Kasumi-1 (cell line): ENCODE measurements at regions not wholly inside any gene's neighbourhood (a gene's known extent, or its start where the extent isn't known, plus 50 kb on each side); places are given as distances from the start of the nearest gene placed in this dataset.
A peak's percentile ranks its signal among the peaks of the same experiment; 100 is the strongest.
"Not testable (repeated sequence)": the region's sequence is repeated elsewhere in the genome, so short reads cannot be mapped to it uniquely, and the experiment has no call there.

Experiments
- DNase-seq, 2 experiments: peaks; one replicate each; lab custom pipeline; 2025; lab: John Stamatoyannopoulos, UW

DNA sequence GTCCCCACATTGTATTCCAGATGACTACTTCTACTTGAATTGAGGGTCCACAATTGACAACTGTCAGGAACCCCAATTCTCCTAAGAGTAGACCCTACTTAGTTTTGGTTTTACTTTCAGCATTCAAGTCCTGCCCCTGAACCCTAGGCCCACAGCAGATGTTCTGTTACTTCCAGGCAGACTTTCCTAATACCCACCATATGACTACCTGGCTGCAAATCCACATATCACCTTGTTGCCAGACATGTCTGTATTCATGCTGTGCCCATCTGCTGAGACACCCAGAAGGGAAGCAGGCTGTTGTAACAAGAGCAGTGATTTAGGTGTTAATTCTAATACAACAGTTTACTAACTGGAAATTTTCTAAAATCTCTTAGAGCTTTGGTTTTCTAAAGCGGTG, 235.1 kb upstream of the CCDC54 start:
- DNase-seq = no peak

DNA sequence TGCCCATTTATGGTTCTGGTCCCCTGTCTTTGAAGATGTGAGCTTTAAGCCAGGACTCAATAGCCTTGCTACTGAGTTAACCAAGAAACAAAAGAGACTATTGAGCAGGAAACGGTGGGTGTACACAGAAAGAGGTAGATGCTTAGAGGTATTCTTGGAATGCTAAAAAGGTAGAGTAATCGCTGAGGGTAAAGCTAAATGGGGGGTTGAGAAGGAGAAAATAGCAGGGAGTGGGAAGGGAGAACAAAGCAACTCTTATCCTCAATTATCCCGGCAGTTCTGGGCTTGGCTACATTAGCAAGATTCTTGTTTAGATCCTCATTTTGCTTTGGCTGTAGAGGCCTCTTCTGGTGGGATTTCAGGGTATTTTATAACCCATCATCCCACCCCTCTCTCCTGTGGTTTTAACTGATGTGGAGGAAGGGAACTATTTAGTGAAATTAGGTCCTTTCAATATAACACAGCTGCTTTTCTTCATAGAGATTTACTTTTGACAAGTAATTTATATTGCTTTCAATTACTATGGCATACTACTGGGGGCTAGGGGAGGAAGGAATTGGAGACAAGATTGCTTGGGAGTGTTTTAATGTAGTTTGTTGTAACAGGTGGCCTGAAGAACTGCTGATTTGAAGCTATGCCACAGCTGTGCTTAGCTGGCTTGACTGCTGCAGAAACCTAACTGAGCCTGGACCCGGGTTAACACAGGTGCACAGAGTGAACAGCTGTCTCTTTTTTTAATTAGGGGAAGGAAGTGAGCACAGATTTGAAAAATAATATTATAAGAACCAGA, 234.3 kb upstream of the CCDC54 start:
- DNase-seq = no peak

- no peak for DNase-seq
Measured at GRCh38 chr3:107150675-107151074, 226.6 kb upstream of the CCDC54 start.

DNA sequence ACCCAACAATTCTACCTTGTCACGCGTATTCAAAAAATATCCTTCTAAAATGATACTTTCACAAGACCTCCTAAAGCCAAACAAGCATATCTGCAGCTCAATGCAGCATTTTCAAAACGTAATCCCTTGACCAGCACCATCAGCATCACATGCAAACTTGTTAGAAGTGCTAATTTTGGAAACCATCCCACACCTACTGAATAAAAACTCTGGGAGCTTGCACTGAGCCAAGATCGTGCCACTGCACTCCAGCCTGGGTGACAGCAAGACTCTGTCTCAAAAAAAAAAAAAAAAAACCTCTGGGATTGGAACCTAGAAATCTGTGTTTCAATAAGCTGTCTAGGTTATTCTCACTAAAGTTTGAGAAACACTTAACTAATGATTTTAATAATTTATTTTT, 223.3 kb upstream of the CCDC54 start:
- DNase-seq = no peak

GRCh38 chr3:107172411-107172810, 204.8 kb upstream of the CCDC54 start:
- DNase-seq = no peak

DNA sequence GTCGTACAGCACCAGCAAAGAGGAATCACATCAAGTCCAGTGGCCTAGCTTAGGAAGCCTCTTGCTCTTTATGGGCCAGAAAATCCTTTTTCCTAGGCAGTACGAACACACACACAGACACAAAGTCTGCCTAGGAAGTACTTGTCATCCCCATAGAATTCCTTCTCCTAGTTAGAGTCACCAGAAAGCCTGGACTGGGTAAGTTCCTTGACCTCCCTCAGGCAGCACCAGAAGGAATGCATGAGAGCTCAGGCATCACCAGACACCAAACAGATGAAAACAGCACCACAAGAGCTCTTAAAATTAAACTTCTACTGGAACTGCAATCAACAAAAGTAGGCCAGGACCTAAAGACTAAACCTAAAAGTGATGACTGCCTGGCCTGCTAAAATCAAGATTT, 192.9 kb upstream of the CCDC54 start:
- DNase-seq = no peak

GRCh38 chr3:107188262-107188661, 189.0 kb upstream of the CCDC54 start:
- no peak for DNase-seq

- no peak for DNase-seq
Measured at GRCh38 chr3:107189158-107189791, 188.0 kb upstream of the CCDC54 start.

- no peak for DNase-seq
Measured at GRCh38 chr3:107193116-107193515, 184.1 kb upstream of the CCDC54 start.

- no peak for DNase-seq
Measured at GRCh38 chr3:107198581-107199181, 178.6 kb upstream of the CCDC54 start.

GRCh38 chr3:107201146-107201545, 176.1 kb upstream of the CCDC54 start:
- no peak for DNase-seq

GRCh38 chr3:107202885-107203284, 174.4 kb upstream of the CCDC54 start:
- DNase-seq = not testable (repeated sequence)

- DNase-seq = no peak
Measured at GRCh38 chr3:107204121-107204520, 173.1 kb upstream of the CCDC54 start.

DNA sequence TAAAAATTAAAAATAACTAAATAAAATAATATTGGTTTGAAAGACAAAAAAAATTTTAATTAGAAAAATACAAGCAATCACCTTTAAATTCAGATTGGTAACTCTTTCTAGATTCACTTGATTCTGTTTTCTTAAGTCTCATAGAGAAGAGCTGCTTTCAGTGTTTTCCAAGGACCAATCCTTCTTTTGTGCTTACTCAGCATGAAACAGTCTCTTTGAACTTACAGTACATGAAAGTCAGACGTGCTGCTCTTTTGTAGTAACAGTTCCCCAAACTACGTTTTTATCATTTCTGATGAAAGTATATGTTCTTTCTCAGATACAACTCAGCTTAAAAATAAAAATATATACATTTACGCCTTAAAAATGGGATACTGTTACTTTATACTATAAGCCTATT, 171.9 kb upstream of the CCDC54 start:
- no peak for DNase-seq

DNA sequence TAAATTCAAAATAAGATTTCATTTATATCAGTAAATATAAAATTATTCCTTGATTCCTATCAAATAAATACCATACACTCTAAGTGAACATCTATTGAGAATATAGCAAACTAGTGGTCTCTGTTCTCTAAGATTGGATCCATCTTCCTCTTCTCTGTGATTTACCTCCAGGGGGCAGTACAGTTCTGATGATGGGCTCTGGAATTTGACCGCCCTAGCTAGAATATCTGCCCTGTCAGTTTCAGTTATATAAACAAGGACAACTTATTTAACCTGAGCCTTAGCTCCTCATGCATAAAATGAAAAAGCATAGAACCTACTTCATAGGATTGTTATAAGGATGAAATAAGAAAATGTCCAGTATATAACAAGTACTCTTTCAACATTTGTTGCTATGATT, 171.1 kb upstream of the CCDC54 start:
- peak; percentile 40 to 60 for DNase-seq

DNA sequence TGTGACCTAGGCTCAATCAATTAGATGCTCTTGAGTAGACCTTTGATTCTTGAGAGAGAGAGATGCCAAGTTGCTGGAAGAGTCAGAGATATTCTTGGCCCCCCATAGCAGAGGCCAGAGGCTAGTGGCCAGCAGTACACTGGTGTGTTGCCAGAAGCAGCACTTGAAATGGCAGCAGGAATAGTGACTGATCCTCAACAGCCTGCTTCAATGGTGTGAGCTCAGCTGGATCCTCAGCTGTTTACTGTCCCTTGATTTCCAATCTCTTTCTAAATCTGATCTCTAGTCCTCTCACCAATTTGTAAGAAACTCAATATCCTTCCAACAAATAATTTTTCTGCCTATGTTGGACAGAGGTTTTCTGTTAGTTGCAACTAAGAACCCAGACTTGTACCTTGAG, 170.3 kb upstream of the CCDC54 start:
- DNase-seq = no peak

- no peak for DNase-seq
Measured at GRCh38 chr3:107208100-107208499, 169.1 kb upstream of the CCDC54 start.

- no peak for DNase-seq
Measured at GRCh38 chr3:107208796-107209195, 168.4 kb upstream of the CCDC54 start.

DNA sequence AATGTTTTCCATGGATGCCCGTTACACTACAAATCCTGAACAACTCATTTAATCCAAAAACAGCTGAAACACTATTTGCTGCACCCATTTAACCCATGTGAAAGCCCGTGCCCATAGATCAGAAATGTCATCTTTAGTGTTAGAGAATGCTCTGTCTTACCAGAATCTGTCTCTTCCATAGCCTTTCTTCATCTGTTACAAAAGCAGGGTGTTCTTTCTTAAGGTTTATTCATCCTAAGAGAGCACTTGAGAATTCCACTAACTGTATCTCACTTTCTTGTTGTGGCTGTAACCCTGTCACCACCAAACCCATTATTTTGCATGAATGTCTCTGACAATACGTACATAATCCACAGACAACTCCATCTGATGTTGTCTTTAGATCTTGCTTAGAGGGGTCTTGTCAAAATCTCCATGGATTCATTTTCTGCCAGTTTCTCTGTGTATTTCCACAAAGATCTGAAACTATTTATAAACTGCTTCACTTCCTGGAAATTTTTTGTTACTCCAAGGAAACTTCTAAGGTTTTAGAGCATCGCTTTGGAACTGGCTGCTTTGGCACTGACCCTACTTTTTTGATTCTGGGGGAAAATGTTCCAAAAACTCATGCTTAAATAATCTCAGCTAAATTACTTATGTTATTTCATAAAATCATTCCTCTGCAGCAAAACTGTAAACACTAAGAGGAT, 167.8 kb upstream of the CCDC54 start:
- no peak for DNase-seq

GRCh38 chr3:107211608-107212007, 165.6 kb upstream of the CCDC54 start:
- no peak for DNase-seq

DNA sequence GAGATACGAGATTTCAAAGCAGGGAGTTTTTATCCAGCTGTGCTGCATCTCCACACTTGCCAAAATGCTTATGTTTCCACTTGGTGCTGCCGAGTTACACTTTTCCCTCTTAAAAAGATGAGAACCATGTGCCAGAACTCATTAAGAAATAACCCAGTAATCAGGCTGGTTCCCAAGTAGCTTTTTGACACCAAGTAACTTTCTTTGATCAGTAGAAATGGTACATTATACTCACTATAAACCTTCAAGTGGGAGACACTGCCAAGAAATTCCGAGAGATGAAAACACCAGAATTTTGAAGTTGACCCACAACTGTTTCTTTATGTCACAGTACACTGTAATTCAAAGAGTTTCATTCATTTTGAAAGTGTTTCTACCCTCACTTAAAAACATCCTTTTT, 164.6 kb upstream of the CCDC54 start:
- DNase-seq = no peak

DNA sequence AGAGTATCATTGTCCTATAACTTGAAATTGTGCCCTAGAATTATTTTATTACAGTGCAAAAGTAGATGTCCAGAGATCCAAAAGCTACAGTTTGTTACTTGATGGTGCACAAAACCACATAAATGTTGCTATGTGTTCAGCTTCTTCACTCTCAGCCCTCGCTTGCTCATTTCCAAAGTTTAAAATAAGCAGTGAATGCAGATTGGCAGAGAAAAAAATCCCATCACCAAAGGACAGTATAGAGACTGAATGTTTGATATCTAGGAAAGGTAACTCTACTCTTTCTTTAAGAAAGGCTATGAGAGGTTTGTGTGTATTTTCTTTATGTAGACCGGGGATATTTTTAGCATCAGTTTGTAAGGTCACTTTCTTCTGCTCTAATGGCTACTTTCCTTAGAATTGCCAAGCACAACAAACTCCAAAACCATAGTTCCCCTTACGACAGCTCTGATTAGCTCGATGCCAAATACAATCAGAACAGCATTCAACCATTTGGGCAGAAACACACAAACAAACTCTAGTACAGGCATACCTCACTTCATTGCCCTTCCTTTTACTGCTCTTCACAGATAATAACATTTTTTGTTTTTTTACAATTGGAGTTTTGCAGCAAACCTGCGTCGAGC, 164.1 kb upstream of the CCDC54 start:
- no peak for DNase-seq
